HG03039 (cell line): ENCODE measurements at regions not wholly inside any gene's neighbourhood (a gene's known extent, or its start where the extent isn't known, plus 50 kb on each side); places are given as distances from the start of the nearest gene placed in this dataset.
"Not testable (repeated sequence)": the region's sequence is repeated elsewhere in the genome, so short reads cannot be mapped to it uniquely, and the experiment has no call there.

Source experiments
- ATAC-seq: cut with Tn5 transposase; IDR thresholded peaks from one replicate; pipeline ENCODE4 v1.9.1; 2021; ENCODE audit warnings: mild to moderate bottlenecking, moderate library complexity; ENCODE audit not compliant: unreplicated experiment

DNA sequence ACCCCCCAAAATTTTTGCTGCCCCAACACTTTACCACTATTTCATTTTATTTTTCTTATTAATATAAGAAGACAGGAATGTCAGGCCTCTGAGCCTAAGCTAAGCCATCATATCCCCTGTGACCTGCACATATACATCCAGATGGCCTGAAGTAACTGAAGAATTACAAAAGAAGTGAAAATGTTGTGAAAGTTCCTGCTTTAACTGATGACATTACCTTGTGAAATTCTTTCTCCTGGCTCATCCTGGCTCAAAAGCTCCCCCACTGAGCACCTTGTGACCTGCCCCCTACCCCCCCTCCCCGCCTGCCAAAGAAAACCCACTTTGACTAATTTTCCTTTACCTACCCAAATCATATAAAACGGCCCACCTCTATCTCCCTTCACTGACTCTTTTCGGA is 200.3 kb upstream of the FKBP1C start:
- not testable (repeated sequence) for ATAC-seq

DNA sequence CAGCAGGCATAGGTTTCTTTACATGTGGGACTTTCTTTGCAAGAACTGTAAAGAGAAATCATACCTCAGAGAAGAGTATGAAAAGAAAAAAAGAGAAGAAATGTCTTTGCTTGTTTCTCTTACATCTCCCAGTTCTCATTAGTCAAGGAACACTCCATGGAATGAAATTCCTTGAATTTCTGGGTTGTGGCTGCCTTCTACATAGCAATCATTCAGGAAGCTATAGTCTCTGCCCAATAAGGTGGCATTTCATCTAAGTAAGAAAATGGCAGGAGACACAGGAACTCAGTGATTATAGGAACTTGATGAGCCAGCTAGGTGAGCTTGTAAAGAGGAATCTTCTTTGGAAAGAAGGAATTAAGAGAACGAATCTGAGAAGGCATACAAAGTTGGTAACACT is 197.0 kb upstream of the FKBP1C start:
- ATAC-seq, result no peak

DNA sequence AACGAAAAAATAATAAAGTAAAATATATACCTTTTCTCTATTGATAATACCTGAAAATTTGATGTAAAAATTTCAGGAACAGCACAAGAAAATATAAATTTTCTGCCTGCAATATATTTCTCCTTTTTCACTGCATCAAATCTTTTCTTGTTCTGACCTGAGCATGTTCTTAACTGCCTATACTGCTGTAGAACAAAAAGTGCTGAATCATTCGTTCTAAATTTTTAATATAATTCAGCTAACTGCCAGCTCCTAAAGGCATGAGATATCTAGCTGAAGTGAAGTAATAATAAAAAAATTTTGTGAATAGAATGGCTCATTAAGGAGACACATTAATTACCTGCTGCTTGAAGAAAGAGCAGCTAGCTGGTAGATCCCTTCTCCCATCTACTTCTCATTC is 188.6 kb upstream of the FKBP1C start:
- no peak for ATAC-seq

DNA sequence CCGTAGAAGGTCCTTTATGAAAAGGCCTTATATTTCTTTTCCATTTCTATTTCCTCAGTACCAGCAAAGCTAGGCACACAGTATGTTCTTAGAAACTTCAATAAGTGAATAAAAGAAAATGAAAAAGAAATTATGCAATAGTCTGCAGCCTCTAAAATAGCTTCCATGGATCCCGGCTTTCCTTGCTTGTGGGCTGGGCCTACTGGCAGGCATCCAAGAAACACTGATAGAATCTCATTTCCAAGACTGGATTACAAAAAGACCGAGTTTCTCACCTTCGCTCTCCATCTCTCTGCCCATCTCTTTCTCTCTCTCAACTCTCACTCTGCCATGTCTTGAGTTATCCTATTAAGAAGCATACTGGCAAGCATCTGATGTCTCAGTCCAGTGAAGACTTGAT is 187.5 kb upstream of the FKBP1C start:
- ATAC-seq, result no peak

DNA sequence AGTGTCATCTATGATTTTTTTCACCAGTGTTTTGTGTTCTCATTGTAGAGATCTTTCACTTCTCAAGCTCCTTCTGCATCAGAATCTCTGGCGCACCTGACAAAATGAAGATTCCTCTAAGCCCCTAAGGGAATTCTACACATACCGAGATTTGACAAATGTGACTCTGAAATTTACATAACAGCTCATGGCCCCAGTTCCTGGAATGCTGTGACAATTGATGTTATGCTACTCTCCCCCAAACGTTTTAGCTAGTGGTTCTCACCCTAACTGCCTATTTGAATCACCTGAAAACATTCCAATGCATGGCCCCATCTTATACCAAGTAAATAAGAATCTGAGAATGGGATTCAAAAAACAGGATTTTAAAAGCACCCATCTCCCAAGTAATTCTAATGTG is 162.1 kb upstream of the FKBP1C start:
- no peak for ATAC-seq

DNA sequence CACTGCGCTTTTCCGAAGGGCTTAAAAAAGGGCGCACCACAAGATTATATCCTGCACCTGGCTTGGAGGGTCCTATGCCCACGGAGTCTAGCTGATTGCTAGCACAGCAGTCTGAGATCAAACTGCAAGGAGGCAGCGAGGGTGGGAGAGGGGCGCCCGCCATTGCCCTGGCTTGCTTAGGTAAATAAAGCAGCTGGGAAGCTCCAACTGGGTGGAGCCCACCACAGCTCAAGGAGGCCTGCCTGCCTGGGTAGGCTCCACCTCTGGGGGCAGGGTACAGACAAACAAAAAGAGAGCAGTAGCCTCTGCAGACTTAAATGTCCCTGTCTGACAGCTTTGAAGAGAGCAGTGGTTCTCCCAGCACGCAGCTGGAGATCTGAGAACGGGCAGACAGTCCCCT is 158.1 kb upstream of the FKBP1C start:
- ATAC-seq, result not testable (repeated sequence)

DNA sequence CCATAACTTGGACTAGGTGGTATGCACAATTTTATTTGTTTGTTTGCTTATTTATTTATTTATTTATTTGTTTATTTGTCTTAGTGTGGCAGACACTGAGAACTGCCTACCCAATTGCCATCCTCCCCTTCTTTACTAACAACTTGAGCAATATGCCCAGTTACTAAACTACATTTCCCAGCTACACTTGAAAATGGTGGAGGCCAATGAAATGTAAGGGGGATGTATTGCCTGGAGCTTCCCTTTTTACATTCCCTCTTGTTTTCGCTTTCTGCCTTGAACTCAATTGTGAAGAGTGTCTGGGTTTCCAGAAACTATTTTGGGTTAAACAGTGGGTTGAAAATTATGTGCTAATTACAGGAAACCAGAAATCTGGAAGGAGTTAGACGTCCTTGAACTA is 152.7 kb upstream of the FKBP1C start:
- no peak for ATAC-seq

DNA sequence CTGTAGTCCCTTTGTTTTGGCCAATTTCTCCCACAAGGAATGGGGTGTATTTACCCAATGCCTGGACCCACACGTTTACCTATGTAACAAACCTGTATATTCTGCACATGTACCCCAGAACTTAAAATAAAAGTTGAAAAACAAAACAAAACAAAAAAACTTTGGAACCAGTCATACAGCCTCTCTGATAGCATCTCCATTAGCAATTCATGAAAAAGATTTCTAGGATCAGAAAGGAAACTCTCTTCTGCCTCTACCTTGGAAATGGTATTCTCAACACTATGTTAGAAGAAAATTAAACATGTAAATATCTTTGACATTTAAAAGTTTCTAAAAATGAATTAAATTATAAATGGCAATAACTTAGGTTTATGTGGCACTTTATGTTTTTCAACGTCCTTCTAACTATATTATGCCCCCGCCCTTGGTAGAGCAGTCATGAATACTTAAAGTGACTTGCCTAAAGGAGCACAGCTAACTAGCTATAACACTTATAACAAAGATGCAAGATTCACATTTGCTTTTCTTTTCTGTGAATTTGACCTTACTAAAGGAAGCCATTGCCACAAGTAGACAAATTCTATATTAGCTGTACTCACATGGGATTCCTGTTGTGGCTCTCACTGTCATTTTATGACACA is 147.5 kb upstream of the FKBP1C start:
- no peak for ATAC-seq

DNA sequence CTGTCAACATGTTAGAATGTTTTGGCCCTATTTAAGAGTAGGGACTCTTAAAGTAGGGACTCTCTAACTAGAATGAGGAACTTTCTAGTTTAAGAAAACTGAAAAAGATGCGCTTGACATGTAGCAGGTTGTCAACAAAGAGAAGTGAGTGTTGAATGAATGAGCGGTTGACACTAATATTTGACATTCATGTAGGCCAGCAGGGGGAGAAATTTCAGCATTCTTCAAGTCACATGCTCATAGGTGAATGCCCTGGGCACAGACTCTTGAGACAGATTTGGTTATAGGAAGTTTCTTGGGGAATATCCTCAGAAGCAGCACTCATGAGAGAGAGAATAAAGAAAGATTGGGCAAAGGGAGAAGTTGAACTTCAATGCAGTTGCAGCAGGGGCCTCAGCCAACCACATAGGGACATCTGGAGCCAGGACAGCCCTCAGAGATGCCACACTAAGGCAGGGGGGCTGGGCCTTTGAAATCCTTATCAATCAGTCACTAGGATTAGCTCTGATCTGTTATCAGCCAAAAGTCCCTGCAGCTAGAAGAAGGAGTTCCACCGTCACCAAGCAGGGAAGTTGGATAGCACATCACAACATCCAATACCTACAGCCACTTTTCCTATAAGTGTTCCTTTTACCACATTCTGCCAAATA is 145.1 kb upstream of the FKBP1C start:
- peak; percentile 76 for ATAC-seq

DNA sequence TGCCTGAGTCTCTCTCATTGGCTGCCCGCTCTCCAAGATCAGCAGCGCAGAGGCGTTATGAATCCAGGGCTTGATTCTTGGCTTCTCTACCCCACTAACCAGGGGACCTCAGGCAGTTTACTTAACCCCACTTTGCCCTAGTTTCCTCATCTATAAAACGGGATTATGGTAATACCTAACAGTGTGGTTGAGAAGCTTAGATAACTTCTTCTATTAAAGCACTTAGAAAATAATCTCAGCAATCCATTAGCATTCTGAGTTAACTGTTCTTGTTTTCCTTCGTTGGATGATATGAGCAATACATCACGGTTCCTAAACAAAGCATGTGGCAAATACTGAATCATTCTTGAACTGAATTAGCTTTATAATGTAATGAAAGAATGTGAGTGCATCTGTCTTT is 116.3 kb upstream of the FKBP1C start:
- no peak for ATAC-seq

DNA sequence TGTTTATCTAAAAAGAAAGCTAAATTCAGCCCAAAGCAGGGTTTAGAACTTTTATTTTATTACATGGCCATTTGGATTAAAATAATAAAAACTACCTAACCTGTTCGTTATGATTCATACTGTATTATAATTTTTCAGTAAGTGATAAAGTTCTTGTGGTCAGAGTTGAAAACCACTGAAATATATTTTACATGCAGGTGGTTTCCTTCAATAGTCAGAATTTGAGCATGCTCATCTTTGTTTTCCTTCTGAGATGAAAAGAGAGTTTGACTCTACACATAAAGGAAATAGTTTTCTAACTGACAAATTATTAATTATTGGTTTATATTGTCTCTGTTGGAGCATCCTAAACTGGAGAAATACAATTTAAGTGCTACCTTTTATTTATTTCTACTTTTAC is 114.0 kb upstream of the FKBP1C start:
- ATAC-seq, result peak; percentile 62

DNA sequence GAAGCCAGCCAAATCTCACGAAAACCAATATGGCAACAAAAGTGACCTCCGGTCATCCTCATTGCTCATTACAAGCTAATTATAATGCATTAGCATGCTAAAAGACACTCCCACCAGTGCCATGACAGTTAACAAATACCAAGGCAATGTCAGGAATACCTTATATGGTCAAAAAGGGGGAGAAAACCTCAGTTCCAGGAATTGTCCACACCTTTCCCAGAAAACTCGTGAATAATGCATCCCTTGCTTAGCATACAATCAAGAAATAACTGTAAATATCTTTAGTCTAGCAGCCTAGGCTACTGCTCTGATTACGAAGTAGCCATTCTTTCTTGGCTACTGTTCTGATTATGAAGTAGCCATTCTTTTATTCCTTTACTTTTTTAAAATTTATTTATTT is 112.5 kb upstream of the FKBP1C start:
- ATAC-seq, result no peak

DNA sequence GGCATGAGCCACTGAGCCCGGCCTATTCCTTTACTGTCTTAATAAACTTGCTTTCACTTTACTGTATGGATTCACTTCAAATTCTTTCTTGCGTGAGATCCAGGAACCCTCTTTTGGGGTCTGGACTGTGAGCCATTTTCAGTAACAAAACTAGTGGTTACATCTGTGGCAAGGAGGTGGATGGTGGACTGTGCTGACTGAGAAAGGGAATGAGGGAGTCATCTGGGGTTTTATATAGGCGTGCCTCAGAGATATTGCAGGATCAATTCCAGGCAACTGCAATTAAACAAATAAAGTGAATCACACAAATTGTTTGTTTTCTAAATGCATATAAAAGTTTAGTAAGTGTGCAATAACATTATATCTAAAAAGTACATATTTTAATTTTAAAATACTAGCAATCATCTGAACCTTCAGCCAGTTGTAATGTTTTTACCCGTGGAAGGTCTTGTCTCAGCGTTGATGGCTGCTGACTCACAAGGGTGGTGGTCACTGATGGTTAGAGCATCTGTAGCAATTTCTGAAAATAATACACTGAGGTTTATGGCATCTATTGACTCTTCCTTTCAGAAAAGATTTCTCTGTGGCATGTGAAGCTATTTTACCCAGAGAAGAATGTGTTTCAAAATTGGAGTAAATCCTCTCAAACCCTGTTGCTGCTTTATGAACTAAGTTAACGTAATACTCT is 111.4 kb upstream of the FKBP1C start:
- ATAC-seq, result no peak

DNA sequence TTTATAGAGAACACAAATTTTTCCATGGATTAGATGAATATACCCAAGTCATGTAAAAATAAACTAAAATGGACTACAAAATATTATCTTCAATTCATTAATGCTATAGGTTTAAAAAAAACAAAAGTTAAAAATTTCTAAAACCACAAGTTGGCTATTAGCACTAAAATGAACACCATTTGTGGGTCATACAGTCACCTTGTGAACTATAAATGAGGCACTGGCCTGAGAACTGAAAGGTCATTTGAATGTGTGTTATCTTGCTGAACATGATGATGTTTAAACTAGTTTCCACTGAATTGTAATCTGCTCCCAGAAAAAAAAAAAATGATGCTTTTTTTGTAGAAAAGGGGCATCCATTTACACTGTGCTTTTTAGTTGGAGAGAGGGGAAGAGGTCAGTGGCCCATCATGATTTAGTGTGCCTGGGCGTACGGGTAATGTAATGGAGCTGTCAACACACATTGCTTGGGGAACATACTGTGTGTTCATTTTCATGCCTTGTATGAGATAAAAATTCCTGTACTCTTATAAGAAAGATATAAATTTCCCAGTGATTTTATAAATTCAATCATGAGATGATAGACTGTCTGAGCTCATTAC is 96.6 kb upstream of the FKBP1C start:
- ATAC-seq, result no peak

DNA sequence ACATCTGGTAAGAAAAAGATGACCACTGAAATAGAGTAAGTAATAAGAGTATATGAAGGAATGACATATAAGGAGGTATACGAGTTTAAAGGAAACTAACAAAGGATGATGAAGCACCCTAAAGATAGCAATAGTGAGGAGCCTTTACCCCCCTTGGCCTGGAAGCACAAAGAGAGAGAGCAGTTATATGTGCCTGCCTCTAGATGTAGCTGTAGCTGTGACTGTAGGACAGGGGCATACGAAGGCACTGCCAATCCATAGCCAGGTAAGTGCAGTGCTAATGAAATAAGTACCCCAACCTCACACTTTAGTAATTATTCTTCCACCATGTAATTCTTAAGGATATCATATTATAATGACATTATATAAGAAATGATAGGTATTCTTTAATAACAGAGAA is 90.1 kb upstream of the FKBP1C start:
- ATAC-seq, result no peak

DNA sequence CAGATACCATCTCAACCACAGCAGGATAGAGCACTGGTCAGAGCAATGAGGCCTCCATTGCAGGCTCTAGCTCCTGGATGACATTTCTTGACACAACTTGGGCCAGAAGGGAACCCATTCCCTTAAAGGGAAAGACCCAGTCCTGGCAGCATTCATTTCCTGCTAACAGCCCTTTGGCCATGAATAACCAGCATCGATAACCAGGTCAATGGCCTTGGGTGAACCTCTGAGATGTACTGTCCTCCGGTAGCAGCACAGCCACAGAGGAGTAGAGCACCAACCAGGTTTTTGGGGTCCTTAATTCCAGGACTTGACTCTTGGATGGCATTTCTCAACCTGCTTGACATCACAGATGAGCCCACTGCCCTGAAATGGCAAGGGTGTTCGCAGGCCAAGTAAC is 71.2 kb upstream of the FKBP1C start:
- ATAC-seq, result no peak

DNA sequence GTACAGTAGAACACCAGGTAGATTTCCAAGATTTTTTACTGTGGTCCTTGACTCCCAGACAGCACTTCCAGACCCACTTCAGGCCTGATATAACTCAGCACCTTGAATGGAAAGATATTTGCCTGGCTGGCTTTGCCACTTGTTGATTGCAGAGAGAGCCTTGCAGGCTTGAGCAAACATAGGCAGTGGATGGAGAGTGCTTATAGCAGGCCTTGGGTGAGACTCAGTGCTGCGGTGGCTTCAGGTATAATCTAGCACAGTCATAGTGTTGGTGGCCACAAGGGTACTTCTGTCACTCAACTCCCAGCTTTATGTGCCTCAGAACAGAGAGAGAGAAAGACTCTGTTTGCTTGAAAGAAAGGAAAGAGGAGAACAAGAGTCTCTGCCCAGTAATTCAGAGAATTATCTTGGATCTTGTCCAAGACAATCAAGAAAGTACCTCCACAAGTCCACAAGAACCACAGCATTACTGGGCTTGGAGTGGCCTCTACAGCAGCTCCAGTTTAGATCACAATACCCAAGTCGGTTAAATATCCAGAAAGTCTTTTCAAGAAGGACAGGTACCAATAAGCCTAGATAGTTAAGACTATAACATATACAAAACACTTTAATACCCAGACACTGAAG is 70.5 kb upstream of the FKBP1C start:
- ATAC-seq, result no peak

DNA sequence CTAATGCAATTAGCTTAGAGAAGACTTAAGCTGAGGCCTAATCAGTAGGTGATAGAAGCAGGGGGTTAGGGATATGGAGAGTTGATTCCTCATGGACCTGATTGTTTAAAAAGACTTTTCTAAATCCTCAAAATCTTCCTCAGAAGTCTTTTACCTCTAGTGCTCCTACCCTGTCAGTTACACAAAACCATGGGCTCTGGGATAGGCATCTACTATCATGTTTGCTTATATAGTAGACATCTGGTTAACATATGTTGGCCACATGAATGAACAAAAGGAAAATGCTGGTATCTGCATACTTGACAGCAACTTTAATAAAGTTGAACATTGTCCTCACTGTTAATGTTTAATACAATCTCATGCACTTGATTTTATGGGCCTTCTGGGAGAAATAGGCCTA is 61.5 kb upstream of the FKBP1C start:
- ATAC-seq, result no peak

DNA sequence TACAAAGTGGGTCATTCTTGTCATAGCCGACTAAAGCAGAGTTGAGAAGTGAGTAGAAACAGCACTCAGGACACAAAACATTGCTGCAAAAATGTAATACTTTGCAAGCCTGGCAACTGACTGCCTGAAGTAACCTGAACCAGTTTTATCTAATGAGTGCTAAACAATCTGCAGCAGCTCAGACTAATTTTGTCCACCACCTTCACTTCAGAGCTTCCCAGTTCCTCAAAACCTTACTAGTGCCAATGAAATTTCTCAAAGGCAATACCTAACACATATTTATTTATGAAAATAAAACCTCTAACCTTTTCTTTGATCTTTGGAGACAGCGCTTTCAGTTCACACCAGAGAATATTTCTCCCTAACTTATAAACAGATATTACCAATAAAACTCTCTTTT is 56.7 kb upstream of the FKBP1C start:
- no peak for ATAC-seq
